ENCODE measurements at regions not wholly inside any gene's neighbourhood (a gene's known extent, or its start where the extent isn't known, plus 50 kb on each side); places are given as distances from the start of the nearest gene placed in this dataset.
"Not testable (repeated sequence)": the region's sequence is repeated elsewhere in the genome, so short reads cannot be mapped to it uniquely, and the experiment has no call there.

DNA sequence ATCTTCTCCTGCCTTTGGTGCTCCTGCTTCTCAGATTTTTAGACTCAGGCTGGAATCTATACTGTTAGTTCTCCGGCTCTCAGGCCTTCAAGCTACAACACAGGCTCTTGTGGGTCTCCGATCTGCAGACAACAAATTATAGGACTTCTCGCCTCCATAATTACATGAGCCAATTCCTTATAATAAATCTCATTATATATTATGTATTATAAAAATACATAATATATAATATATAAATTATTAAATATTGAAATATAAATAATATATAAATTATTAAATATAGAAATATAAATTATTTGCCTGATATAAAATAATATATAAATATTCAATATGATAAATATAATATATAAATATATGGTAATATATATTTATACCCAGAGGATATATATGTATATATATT, 1214.0 kb downstream of the ROBO2 start:
- DNase-seq: no peak

DNA sequence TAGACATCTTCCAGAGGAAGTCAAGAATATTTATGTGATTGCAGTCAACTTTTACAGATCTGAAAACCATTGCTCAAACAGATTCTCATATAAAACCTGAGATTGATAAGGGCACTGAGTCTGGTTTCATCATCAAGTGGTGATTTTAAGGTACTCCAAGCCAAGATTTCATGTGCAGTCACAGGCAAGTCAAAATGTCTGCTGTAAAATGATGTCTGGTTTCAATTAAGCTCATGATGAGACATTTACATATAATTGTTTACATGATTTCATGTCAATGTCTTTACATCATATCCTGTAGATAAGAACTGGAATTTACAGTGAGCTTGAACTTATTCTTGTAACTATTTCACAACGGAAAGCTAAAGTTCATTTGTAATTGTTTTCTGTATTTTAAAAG, 1215.5 kb downstream of the ROBO2 start:
- no peak for DNase-seq

DNA sequence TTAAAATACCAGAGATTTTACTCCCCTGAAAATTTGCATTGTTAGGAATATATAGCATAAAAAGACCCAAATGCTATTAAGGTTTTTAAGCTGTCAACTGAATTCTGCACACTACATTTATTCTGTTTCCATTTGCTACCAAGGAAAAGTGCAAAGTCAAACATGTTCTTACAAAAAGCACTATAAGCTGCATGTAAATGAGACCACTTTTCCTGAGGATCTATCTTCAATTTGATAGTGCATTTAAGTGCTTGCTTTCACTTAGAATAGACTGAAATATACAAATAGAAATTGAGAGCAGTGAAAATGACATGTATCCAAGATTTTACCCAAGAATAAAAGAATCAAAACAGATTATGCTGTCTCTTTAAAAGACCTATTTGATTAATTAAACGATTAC, 1216.2 kb downstream of the ROBO2 start:
- DNase-seq: no peak

GRCh38 chr3:78257951-78258530, 1218.1 kb downstream of the ROBO2 start:
- DNase-seq: no peak

DNA sequence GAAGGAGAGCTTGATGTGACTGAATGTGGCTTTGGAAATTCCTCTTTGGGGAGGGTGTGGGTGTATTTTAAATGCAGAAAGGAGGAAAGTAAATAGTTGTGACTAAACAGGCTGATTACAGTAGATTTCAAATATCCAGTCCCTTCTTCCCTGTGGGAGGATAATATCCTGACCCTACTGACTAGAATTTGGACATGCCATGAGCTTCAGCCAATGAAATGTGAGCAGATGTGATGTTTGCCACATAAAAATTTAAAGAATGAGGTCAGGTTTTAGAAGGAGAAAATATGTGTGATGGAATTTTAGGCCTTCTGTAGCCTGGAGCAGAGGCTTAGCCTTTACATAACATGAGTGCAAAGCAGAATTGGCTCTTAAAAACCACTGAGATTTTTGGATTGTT, 1218.9 kb downstream of the ROBO2 start:
- DNase-seq: no peak

DNA sequence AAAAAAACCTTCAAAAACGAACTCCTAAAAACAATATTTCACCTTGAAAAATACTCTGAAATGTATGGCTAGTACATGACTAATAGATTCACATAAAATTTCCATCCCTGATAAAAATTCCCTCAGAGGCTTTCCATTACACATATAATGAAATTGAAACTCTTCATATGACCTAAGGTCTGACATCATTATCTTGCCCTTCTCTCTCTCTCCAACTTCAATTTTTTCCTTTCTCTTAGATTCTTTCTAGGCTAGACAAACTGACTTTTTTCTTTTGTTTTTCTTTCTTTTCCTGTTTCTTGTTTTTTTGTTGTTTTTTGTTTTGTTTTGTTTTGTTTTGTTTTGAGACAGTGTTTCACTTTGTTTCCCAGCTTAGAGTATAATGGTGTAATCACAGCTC, 1220.5 kb downstream of the ROBO2 start:
- DNase-seq: no peak

DNA sequence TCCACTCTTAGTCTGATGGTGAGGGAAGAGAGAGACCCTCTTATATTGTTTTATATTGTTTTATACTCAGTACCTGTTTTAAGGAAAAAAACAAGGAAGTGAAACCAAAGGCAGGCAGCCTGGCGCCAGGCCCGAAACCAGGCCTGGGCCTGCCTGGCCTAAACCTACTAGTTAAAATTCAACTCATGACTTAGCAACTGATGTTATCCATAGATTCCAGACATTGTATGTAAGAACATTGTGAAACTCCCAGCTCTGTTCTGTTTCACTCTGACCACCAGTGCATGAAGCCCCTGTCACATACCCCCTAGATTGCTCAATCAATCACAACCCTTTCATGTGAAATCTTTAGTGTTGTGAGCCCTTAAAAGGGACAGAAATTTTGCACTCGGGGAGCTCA, 1226.7 kb downstream of the ROBO2 start:
- DNase-seq: not testable (repeated sequence)

DNA sequence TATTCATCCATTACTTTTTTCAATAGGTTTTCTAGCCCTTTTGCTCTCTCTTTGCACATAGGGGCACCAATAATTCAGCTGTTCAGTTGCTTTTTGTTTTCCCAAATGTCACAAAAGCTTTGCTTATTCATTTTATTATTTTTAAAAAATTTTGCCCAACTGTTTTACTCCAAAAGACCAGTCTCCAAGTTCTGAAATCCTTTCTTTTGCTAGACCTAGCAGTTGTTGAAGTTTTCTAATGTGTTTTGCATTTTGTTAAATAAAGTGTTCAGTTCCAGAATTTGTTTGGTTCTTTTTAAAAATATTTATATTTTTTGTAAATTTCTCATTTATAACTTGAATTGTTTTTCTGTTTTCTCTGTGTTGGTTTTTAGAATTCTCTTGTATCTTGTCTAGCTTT, 1227.3 kb downstream of the ROBO2 start:
- no peak for DNase-seq

GRCh38 chr3:78268087-78268486, 1228.2 kb downstream of the ROBO2 start:
- DNase-seq: no peak

DNA sequence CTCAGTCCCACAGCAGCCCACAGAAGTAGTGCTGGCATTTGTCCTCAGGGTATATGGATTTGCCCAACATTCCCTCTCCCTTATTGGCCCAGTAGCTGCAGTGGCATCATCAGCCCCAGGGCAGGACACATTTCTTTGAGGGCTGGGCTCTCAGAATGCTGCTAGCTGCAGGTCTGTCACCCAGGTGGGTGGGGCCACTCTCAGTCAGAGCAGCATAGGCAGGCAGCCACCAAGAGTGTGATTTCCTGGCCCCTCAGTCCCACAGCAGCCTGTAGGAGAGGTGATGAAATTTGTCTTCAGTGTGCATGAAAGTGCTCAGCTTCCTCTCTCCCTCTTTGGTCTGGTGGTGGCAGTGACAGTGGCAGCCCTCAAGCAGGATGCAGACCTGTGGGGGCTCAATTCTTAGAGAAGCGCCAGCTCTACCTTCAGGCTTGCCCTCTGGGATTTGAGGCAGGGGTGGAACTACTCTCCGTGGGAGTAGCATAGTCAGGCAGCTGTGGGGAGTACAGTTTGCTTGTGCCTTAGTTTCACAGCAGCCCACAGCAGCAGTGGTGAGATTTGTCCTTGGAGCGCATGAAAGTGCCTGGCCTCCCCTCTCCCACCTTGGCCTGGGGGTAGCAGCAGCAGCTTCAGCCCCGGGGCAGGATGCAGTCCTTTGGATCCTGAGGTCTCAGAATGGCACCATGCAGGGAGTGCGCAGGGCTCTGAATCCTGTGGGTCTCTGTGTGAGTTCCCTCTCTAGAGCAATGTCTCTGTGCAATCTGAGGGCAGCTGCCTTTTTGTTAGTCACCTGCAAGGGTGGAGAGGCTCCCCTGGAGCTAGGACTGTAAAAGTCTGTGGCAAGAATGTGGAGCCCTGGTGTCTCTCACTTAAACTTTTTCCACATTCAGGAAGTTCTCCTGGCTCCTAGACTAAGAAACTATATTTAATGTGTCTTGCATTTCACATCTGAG, 1229.1 kb downstream of the ROBO2 start:
- DNase-seq: no peak

DNA sequence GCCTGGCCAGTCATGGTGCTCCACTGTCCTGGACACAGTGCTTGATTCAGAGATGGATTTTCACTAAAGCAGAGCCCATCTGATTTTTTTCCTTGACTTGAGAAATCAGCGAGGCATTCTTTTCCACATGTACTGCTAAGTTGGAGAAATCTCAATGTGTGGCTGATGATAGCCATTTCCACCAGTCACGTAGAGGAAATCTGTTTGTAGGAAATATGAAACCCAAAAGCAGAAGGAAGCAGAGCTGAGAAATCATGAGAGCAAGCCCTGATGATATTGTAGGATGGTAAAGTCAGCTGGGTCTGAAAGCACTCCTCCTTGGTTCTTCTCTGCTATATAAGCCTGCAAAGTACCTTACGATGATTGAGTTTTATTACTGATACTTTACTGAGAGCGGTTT, 1233.4 kb downstream of the ROBO2 start:
- no peak for DNase-seq

GRCh38 chr3:78274475-78275065, 1234.7 kb downstream of the ROBO2 start:
- DNase-seq: no peak

- DNase-seq: no peak
These were observed 1235.5 kb downstream of the ROBO2 start for GRCh38 chr3:78275420-78275852.

DNA sequence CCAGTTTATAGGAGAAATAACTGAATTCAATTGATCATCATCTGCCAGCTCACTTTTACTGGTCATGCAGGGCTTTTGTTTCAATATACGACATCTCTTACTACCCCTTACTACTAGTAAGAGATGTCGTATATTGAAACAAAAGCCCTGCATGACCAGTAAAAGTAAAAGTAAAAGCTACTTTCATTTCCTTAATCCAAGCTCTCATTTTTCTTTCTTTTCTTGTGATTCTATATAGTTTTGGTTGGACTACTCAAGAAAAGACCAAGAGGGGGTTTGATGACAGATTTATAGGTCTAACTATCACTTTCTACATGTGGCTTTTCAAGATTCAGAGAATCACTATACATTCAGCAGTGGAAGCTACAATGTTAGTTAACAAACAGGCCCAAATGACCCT, 1237.3 kb downstream of the ROBO2 start:
- no peak for DNase-seq

DNA sequence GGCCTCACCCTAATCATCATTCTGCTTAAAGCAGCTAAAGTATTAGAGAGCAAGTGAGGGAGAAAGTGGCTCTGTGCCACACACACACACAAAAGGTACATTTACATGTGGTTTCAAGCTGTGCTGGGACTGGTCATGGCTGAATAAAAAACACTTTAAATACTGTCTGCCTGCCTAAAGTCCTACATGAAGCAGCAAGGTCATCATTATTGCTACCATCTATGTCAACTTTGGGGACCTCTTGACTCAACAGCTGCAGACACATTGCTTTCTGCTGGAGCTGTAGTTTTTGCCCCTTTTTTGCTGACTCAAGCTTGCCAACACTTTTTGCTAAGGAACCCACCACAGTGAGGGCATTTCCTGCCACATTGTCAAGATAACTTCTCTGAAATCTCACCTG, 1237.9 kb downstream of the ROBO2 start:
- DNase-seq: no peak

- DNase-seq: no peak
These were observed 1239.2 kb downstream of the ROBO2 start for GRCh38 chr3:78279091-78279490.

- DNase-seq: no peak
These were observed 1241.5 kb downstream of the ROBO2 start for GRCh38 chr3:78281381-78281780.

DNA sequence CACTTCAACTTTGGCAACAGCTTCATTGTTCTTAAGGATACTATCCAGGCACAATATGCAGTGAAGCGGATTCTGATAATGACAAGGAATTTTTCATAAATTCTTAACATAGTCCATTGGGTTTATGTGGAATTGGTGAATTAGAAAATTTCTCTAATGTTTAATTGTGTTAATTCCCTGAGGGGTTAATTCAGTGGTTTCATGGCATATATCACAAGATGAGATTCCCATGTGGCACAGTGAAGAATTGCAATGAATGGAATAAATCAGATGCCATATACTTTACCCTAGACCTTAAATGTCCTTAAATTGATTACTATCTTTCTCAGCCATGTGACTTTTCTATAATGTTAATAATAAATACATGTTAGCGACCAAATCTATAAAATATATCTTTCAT, 1244.1 kb downstream of the ROBO2 start:
- no peak for DNase-seq

DNA sequence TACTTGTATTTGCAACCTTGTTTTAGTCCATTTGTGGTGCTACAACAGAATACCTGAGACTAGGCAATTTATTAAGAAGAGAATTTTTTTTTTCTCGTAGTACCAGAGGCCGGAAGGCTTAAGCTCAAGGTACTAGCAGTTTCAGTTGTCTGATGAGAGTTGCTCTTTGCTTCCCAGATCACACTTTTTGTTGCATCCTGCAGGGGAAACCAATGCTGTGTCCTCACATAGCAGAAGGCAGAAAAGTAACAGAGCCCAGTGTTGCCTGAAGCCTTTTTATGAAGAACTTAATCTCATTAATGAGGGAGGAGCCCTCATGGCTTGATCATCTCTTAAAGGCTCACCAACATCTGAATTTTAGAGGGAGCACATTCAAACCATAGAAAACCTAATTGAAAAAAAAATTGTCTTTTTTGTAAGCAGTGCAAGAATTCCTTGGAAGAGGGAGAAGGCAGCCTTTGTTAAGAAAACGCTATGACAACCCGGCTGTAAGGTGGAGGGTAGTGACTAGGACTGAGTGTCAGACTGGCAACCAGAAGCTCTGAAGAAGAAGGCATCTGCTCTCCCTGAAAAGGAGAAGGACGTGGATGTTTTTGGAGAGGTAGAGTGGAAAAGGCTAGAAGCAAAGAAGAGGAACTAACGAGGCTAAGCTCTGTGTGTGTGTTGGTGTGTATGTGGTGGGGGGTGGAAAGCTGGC, 1245.3 kb downstream of the ROBO2 start:
- DNase-seq: no peak

DNA sequence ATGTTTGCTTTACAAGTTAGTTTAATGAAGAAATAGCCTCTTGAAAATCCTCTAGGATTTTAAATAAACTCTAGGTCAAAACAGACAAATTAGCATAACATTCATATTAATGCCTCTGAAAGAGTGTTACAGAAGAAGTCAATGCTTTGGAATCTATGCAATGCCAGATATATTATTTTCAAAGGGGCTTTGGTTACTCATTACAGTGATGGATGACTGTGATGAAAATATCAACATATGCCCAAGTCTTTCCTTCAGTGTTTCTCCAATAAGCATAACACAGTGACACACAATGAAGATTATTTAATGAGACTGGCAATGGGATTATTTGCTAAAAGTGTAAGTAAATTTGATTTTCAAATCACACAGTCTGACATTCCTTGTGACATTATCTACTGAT, 1247.2 kb downstream of the ROBO2 start:
- no peak for DNase-seq

GRCh38 chr3:78293284-78293683, 1253.4 kb downstream of the ROBO2 start:
- no peak for DNase-seq

DNA sequence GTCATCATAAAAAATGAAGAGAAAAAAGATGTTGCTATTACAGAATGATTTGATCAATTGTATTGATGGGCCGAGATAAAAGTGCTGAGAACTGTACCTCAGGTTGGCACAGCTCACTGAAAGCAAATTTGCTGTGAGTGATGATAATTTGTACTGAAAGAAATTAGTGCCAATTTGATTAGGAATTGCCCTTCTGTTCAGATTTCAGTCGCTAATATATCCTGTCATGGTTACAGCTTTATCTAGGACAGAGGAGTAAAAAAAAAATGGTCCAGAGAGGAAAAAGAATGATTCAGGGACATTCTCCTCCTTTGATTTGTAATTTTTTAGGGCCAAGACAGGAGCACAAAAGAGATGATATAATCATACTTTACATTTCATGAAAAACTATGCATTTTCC, 1264.2 kb downstream of the ROBO2 start:
- DNase-seq: no peak

Data from amygdala (tissue), 56 donors.